ENCODE measurements at regions not wholly inside any gene's neighbourhood (a gene's known extent, or its start where the extent isn't known, plus 50 kb on each side); places are given as distances from the start of the nearest gene placed in this dataset.
"Not testable (repeated sequence)": the region's sequence is repeated elsewhere in the genome, so short reads cannot be mapped to it uniquely, and the experiment has no call there.

DNA sequence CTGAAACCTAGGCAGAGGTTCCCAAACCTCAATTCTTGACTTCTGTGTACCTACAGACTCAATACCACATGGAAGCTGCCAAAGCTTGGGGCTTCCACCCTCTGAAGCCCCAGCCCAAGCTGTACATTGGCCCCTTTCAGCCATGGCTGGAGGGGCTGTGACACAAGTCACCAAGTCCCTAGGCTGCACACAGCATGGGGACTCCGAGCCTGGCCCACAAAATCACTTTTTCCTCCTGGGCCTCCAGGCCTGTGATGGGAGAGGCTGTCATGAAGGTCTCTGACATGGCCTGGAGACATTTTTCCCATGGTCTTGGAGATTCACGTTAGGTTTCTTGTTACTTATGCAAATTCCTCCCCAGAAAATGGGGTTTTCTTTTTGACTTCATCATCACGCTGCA lies 217.5 kb upstream of the ALCAM start:
- H3K4me1 ChIP-seq (replicated peaks in 1 of 4; ENCODE audit: control insufficient read depth in 3 of 4, insufficient read depth in 4 of 4, low read length in 3 of 4); H3K23ac ChIP-seq (ENCODE audit: insufficient read length); H2AFZ ChIP-seq (ENCODE audit: low read length); H3K79me1 ChIP-seq (ENCODE audit: low read depth, low read length); DNase-seq (ENCODE audit: low read depth in 1 of 2, low spot score in 2 of 2); H3K79me2 ChIP-seq (ENCODE audit: control insufficient read depth in 1 of 2, insufficient read depth in 2 of 2, low read length in 2 of 2); H3K18ac ChIP-seq (ENCODE audit: extremely low read depth, low read length); POLR2A ChIA-PET (ENCODE audit: partially characterized antibody); H4K8ac ChIP-seq (ENCODE audit: extremely low read depth, insufficient read depth, low read length); H3K4ac ChIP-seq (replicated peaks; ENCODE audit: insufficient read length, low read depth, low read length); H2BK20ac ChIP-seq (ENCODE audit: low read length); H2AK5ac ChIP-seq (ENCODE audit: low read depth, low read length); H3K27ac ChIP-seq (ENCODE audit: low read depth, low read length); CTCF ChIA-PET (ENCODE audit: partially characterized antibody); H3K23me2 ChIP-seq (ENCODE audit: low read depth, low read length); H4K20me1 ChIP-seq (replicated peaks in 1 of 2; ENCODE audit: control insufficient read depth in 1 of 2, insufficient read depth in 2 of 2, low read length in 2 of 2); H3K36me3 ChIP-seq (ENCODE audit: control insufficient read depth in 2 of 4, insufficient read depth in 4 of 4, low read length in 3 of 4); H3K14ac ChIP-seq (ENCODE audit: insufficient read length); H3K4me3 ChIP-seq (ENCODE audit: extremely low read depth in 1 of 4, insufficient read depth in 2 of 4, low read depth in 3 of 4, low read length in 4 of 4); H4K91ac ChIP-seq (replicated peaks; ENCODE audit: insufficient read length, low read length); H2BK120ac ChIP-seq (replicated peaks; ENCODE audit: low read depth, low read length); H3K56ac ChIP-seq (replicated peaks; ENCODE audit: insufficient read length, low read depth, low read length); FAIRE-seq; H3K9ac ChIP-seq (replicated peaks in 1 of 4; ENCODE audit: extremely low read depth in 1 of 4, low read depth in 3 of 4, low read length in 3 of 4); H3K27me3 ChIP-seq (replicated peaks in 1 of 4; ENCODE audit: control insufficient read depth in 3 of 4, extremely low read depth in 1 of 4, insufficient read depth in 3 of 4, low read length in 3 of 4); H2BK15ac ChIP-seq (ENCODE audit: low read length); H4K5ac ChIP-seq (ENCODE audit: insufficient read length, low read depth, low read length); H2BK12ac ChIP-seq (ENCODE audit: low read depth, low read length); H3K4me2 ChIP-seq (ENCODE audit: insufficient read depth in 1 of 2, low read depth in 2 of 2, low read length in 2 of 2); H2BK5ac ChIP-seq (ENCODE audit: low read depth, low read length): not testable (repeated sequence)
- peaks cover 4 to 14% of the 10 kb centered on the region in 2 experiments; a peak in 2 of 4 replicates for H3K9me3 ChIP-seq (ENCODE audit: insufficient read depth in 2 of 2, low read depth in 1 of 2, low read length in 1 of 2)
- 96% methylated on average over 2 of the region's 3 CpGs; no CpG with 5 or more reads in 1 of the 2 experiments for WGBS, 2 experiments (ENCODE audit: extremely low coverage in 1 of 2, insufficient coverage in 1 of 2, insufficient read length in 1 of 2, insufficient replicate concordance in 2 of 2, low coverage in 1 of 2, low lambda C conversion rate in 2 of 2, missing lambda C conversion rate in 1 of 2)
